A549 (cell line): ENCODE measurements at regions not wholly inside any gene's neighbourhood (a gene's known extent, or its start where the extent isn't known, plus 50 kb on each side); places are given as distances from the start of the nearest gene placed in this dataset.

Experiments
- NR3C1 ChIP-seq: fragments of >200 bp; sonication (Bioruptor Twin); formaldehyde crosslinking; IDR thresholded peaks from 3 replicates; pipeline ENCODE4 v1.6.1; 2017
- POLR2A ChIP-seq: IDR thresholded peaks from 2 replicates; pipeline ENCODE4 v1.6.1; 2012; ENCODE audit warnings: mild to moderate bottlenecking, low read length
- RFX5 ChIP-seq: fragments of 450-650 bp; IDR thresholded peaks from 2 replicates; pipeline ENCODE4 v1.7.1; 2014; ENCODE audit warnings: antibody characterized with exemption, mild to moderate bottlenecking, moderate library complexity
- SMC3 ChIP-seq: fragments of >200 bp; sonication (Bioruptor Twin); formaldehyde crosslinking; IDR thresholded peaks from 3 replicates; pipeline ENCODE4 v1.6.1; 2018; ENCODE audit warnings: inconsistent platforms
- TF ChIP-seq, protein P1 (sequence below): fragments of >200 bp; sonication (Bioruptor Twin); formaldehyde crosslinking; IDR thresholded peaks from 3 replicates; pipeline ENCODE4 v1.5.1; 2016
- TF ChIP-seq, protein P2 (sequence below): fragments of 450-650 bp; IDR thresholded peaks from 2 replicates; pipeline ENCODE4 v1.6.1; 2014; ENCODE audit warnings: antibody characterized with exemption
- TF ChIP-seq, protein P3 (sequence below): IDR thresholded peaks from 2 replicates; pipeline ENCODE4 v1.6.1; 2012
- TF ChIP-seq, protein P4 (sequence below): fragments of 200-600 bp; sonication (generic); IDR thresholded peaks from 2 replicates; pipeline ENCODE4 v1.6.1; 2016; ENCODE audit warnings: antibody characterized with exemption, mild to moderate bottlenecking, moderate library complexity

DNA sequence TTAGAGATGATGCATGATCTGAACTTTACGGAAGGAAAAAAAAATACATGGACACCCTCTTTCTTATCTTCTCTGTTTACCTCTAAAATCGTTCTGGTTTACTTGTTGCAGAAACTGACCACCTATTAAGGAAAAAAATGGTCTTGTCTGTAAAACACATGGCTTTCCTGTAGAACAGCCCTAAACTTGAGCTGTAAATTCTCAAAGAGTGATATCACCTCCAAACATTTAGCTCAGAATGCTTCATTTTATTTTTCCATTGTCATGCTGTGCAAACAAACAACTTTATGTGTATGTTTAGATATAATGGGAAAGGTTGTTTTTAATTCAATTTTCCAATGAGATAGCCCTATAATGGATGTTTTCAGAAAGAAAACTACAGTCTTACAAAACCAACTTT lies 237.4 kb upstream of the NR2F2 start:
- TF ChIP-seq, protein P1, sequence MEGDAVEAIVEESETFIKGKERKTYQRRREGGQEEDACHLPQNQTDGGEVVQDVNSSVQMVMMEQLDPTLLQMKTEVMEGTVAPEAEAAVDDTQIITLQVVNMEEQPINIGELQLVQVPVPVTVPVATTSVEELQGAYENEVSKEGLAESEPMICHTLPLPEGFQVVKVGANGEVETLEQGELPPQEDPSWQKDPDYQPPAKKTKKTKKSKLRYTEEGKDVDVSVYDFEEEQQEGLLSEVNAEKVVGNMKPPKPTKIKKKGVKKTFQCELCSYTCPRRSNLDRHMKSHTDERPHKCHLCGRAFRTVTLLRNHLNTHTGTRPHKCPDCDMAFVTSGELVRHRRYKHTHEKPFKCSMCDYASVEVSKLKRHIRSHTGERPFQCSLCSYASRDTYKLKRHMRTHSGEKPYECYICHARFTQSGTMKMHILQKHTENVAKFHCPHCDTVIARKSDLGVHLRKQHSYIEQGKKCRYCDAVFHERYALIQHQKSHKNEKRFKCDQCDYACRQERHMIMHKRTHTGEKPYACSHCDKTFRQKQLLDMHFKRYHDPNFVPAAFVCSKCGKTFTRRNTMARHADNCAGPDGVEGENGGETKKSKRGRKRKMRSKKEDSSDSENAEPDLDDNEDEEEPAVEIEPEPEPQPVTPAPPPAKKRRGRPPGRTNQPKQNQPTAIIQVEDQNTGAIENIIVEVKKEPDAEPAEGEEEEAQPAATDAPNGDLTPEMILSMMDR, result no peak
- TF ChIP-seq NR3C1 (no peak), SMC3 (no peak), RFX5 (no peak), POLR2A (no peak)
- TF ChIP-seq, protein P2, sequence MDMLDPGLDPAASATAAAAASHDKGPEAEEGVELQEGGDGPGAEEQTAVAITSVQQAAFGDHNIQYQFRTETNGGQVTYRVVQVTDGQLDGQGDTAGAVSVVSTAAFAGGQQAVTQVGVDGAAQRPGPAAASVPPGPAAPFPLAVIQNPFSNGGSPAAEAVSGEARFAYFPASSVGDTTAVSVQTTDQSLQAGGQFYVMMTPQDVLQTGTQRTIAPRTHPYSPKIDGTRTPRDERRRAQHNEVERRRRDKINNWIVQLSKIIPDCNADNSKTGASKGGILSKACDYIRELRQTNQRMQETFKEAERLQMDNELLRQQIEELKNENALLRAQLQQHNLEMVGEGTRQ, result no peak
- TF ChIP-seq, protein P3, sequence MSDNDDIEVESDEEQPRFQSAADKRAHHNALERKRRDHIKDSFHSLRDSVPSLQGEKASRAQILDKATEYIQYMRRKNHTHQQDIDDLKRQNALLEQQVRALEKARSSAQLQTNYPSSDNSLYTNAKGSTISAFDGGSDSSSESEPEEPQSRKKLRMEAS, result no peak
- TF ChIP-seq, protein P4, sequence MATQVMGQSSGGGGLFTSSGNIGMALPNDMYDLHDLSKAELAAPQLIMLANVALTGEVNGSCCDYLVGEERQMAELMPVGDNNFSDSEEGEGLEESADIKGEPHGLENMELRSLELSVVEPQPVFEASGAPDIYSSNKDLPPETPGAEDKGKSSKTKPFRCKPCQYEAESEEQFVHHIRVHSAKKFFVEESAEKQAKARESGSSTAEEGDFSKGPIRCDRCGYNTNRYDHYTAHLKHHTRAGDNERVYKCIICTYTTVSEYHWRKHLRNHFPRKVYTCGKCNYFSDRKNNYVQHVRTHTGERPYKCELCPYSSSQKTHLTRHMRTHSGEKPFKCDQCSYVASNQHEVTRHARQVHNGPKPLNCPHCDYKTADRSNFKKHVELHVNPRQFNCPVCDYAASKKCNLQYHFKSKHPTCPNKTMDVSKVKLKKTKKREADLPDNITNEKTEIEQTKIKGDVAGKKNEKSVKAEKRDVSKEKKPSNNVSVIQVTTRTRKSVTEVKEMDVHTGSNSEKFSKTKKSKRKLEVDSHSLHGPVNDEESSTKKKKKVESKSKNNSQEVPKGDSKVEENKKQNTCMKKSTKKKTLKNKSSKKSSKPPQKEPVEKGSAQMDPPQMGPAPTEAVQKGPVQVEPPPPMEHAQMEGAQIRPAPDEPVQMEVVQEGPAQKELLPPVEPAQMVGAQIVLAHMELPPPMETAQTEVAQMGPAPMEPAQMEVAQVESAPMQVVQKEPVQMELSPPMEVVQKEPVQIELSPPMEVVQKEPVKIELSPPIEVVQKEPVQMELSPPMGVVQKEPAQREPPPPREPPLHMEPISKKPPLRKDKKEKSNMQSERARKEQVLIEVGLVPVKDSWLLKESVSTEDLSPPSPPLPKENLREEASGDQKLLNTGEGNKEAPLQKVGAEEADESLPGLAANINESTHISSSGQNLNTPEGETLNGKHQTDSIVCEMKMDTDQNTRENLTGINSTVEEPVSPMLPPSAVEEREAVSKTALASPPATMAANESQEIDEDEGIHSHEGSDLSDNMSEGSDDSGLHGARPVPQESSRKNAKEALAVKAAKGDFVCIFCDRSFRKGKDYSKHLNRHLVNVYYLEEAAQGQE, result no peak
